GM12874 (cell line): ENCODE measurements at regions not wholly inside any gene's neighbourhood (a gene's known extent, or its start where the extent isn't known, plus 50 kb on each side); places are given as distances from the start of the nearest gene placed in this dataset.

Experiments
- CTCF ChIP-seq: IDR thresholded peaks from 2 replicates; pipeline ENCODE4 v1.5.1; 2011; ENCODE audit warnings: low read depth, mild to moderate bottlenecking, control low read depth, low read length, moderate library complexity; ENCODE audit not compliant: insufficient read depth

- TF ChIP-seq CTCF, result no peak
Observed at GRCh38 chr2:10226038-10226724, 76.5 kb upstream of the HPCAL1 start.

- TF ChIP-seq CTCF, result no peak
Observed at GRCh38 chr2:10228611-10229365, 73.9 kb upstream of the HPCAL1 start.

GRCh38 chr2:10229462-10230099 lies 73.1 kb upstream of the HPCAL1 start:
- TF ChIP-seq CTCF, result no peak

- TF ChIP-seq CTCF, result no peak
Observed at GRCh38 chr2:10230499-10230898, 72.2 kb upstream of the HPCAL1 start.

- TF ChIP-seq CTCF, result no peak
Observed at GRCh38 chr2:10231551-10232085, 71.1 kb upstream of the HPCAL1 start.

GRCh38 chr2:10232096-10232815 lies 70.4 kb upstream of the HPCAL1 start:
- TF ChIP-seq CTCF, result no peak
